ENCODE measurements at regions not wholly inside any gene's neighbourhood (a gene's known extent, or its start where the extent isn't known, plus 50 kb on each side); places are given as distances from the start of the nearest gene placed in this dataset.
"Not testable (repeated sequence)": the region's sequence is repeated elsewhere in the genome, so short reads cannot be mapped to it uniquely, and the experiment has no call there.

- not testable (repeated sequence) for TF ChIP-seq CTCF (IDR thresholded peaks at IDR 0.05 in 4 of 5, conservative IDR thresholded peaks at IDR 0.05 in 1 of 5); POLR2A (IDR thresholded peaks at IDR 0.05)
These were observed 160.0 kb downstream of the POTEB3 start for GRCh38 chr15:21280272-21280671.

Measured in gastrocnemius medialis (tissue), 4 donors.